AG04450 (cell line): ENCODE measurements at regions not wholly inside any gene's neighbourhood (a gene's known extent, or its start where the extent isn't known, plus 50 kb on each side); places are given as distances from the start of the nearest gene placed in this dataset.
A peak's percentile ranks its signal among the peaks of the same experiment; 100 is the strongest.
"Not testable (repeated sequence)": the region's sequence is repeated elsewhere in the genome, so short reads cannot be mapped to it uniquely, and the experiment has no call there.

Source experiments
- CTCF ChIA-PET: fragments of 300-600, 350-600 bp; formaldehyde crosslinking; extraction: SDS; loops from one replicate; lab custom pipeline; 2022; ENCODE audit warnings: antibody characterized with exemption, inconsistent platforms; lab: Charles Lee
- POLR2A ChIA-PET: fragments of 350-600 bp; formaldehyde crosslinking; extraction: SDS; loops from one replicate; lab custom pipeline; 2021; ENCODE audit warnings: antibody characterized with exemption, inconsistent platforms; lab: Yijun Ruan, JAX
- DNase-seq: peaks from one replicate; pipeline ENCODE4 v3.0.0-alpha.2; 2011; ENCODE audit warnings: low read depth, low spot score
- H3K27ac ChIP-seq: one replicate; pipeline ENCODE4 v1.5.1; 2012; ENCODE audit warnings: low read depth, low read length, control low read depth
- H3K27me3 ChIP-seq: one replicate; pipeline ENCODE4 v1.6.0; 2012; ENCODE audit warnings: low read length; ENCODE audit not compliant: control insufficient read depth, insufficient read depth
- H3K4me3 ChIP-seq: 2 replicates; pipeline ENCODE4 v1.5.1; 2011; ENCODE audit warnings: mild to moderate bottlenecking, low read depth, low read length, control low read depth
- H3K9me3 ChIP-seq: 2 replicates; pipeline ENCODE4 v1.5.1; 2012; ENCODE audit warnings: low read length; ENCODE audit not compliant: control insufficient read depth, insufficient read depth
- CTCF ChIP-seq: IDR thresholded peaks from 2 replicates; pipeline ENCODE4 v1.5.1; 2011; ENCODE audit warnings: low read depth, low read length, control low read depth, inconsistent platforms

GRCh38 chr4:126916049-126916625 is 716.6 kb upstream of the INTU start:
- CTCF ChIA-PET: interaction anchor here (1.4 kb wide), 1 partner anchor 312 kb away, joined by 4 read pairs; no protein-coding TSS in a partner anchor
- POLR2A ChIA-PET: interaction anchor here (1.1 kb wide), 1 partner anchor 16 kb away, joined by 4 read pairs; no protein-coding TSS in a partner anchor
- H3K4me3 ChIP-seq: peak overlapping the region; percentile 50

DNA sequence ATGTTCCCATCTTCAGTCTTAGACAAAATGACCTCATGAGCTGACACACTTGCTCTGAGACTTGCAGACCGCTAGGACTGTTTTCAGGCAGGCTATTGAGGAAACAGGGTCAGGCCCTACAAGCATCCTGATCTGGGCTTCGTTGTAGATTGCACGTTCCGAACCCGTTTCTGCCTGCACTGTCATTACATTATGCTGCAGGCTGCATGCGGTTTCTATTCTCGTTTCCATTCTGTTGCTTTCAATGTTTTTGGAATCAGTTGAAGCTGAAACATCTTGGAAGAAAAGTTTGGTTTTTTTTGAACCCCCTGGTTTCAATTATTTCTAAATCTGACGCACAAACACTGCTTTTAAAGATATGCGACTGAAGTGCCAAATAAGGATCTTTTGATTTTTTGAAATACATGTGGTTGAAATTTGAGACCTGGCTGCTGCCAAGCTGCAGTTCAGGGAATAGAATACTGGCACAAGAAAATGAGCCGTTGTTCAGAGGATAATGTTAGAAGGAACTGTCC is 716.1 kb upstream of the INTU start:
- H3K9me3 ChIP-seq: no peaks in the 10 kb centered on the region
- CTCF ChIA-PET: no interaction called here
- POLR2A ChIA-PET: interaction anchor here (0.6 to 1.1 kb wide), 3 partner anchors 17 to 1602 kb away, joined by 3 to 4 read pairs (median 3); partner anchors contain the start of gene FAT4
- H3K27me3 ChIP-seq: no peaks in the 10 kb centered on the region
- peak; percentile 73 for DNase-seq
- H3K4me3 ChIP-seq: peak overlapping the region; percentile 50
- peak overlapping the region; percentile 91 for H3K27ac ChIP-seq
- peak; percentile 29 for TF ChIP-seq CTCF

More at GRCh38 chr4:126916049-126916625, 716.6 kb upstream of the INTU start:
- TF ChIP-seq CTCF: no peak
- peak overlapping the region; percentile 91 for H3K27ac ChIP-seq
- no peaks in the 10 kb centered on the region for H3K27me3 ChIP-seq
- H3K9me3 ChIP-seq: no peaks in the 10 kb centered on the region
- no peak for DNase-seq

DNA sequence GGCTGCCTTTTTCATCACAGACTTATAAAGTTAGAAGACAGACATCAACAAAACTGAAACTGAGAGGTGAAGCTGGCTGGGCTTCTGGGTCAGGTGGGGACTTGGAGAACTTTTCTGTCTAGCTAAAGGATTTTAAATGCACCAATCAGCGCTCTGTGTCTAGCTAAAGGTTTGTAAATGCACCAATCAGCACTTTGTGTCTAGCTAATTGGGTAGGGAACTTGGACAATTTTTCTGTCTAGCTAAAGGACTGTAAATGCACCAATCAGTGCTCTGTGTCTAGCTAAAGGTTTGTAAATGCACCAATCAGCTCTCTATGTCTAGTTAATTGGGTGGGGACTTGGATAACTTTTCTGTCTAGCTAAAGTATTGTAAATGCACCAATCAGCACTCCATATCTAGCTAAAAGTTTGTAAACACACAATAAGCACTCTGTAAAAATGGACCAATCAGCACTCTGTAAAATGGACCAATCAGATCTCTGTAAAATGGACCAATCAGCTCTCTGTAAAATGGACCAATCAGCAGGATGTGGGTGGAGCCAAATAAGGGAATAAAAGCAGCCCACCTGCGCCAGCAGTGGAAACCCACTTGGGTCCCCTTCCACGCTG is 710.3 kb upstream of the INTU start:
- POLR2A ChIA-PET, H3K4me3 ChIP-seq, H3K27me3 ChIP-seq, H3K9me3 ChIP-seq, CTCF ChIA-PET, DNase-seq, H3K27ac ChIP-seq: not testable (repeated sequence)

GRCh38 chr4:126924237-126924636 is 708.5 kb upstream of the INTU start:
- POLR2A ChIA-PET: no interaction called here
- no peak overlapping the region for H3K27ac ChIP-seq
- no peak for DNase-seq
- no peak for TF ChIP-seq CTCF
- H3K9me3 ChIP-seq: peaks cover 2% of the 10 kb centered on the region; the same call in 1 of the 2 replicates
- no peak overlapping the region for H3K4me3 ChIP-seq
- CTCF ChIA-PET: no interaction called here
- no peaks in the 10 kb centered on the region for H3K27me3 ChIP-seq

DNA sequence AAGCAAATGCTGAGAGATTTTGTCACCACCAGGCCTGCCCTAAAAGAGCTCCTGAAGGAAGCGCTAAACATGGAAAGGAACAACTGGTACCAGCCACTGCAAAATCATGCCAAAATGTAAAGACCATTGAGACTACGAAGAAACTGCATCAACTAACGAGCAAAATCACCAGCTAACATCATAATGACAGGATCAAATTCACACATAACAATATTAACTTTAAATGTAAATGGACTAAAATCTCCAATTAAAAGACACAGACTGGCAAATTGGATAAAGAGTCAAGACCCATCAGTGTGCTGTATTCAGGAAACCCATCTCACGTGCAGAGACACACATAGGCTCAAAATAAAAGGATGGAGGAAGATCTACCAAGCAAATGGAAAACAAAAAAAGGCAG is 702.7 kb upstream of the INTU start:
- not testable (repeated sequence) for H3K27me3 ChIP-seq

DNA sequence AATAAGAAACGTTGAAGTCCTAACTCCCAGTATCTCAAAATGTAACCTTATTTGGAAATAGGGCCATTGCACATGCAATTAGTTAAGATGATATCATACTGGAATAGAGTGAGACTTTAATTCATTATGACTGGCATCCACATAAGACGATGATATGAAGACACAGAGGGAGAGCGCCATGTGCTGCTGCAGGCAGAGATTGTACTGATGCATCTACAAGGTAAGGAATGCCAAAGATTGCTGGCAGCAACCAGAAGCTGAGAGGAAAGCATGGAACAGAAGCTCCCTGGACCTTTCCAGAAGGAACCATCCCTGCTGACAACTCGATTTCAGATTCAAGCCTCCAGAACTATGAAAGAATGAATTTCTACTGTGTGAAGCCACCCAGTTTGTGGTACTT is 697.0 kb upstream of the INTU start:
- CTCF ChIA-PET: no interaction called here

More for the DNA sequence above, 702.7 kb upstream of the INTU start:
- H3K27ac ChIP-seq, H3K4me3 ChIP-seq, POLR2A ChIA-PET, H3K9me3 ChIP-seq, CTCF ChIA-PET, DNase-seq: not testable (repeated sequence)

More for the DNA sequence above, 697.0 kb upstream of the INTU start:
- Histone ChIP-seq H3K9me3 (no peaks in the 10 kb centered on the region), H3K27me3 (no peaks in the 10 kb centered on the region), H3K27ac (no peak overlapping the region), H3K4me3 (no peak overlapping the region)
- DNase-seq: no peak
- POLR2A ChIA-PET: no interaction called here
- no peak for TF ChIP-seq CTCF
